Iris pigment epithelial cell (primary cell): ENCODE measurements at regions not wholly inside any gene's neighbourhood (a gene's known extent, or its start where the extent isn't known, plus 50 kb on each side); places are given as distances from the start of the nearest gene placed in this dataset.

Experiments used
- DNase-seq: peaks from one replicate; pipeline ENCODE4 v3.0.0-alpha.2; 2011; ENCODE audit warnings: low read depth

DNA sequence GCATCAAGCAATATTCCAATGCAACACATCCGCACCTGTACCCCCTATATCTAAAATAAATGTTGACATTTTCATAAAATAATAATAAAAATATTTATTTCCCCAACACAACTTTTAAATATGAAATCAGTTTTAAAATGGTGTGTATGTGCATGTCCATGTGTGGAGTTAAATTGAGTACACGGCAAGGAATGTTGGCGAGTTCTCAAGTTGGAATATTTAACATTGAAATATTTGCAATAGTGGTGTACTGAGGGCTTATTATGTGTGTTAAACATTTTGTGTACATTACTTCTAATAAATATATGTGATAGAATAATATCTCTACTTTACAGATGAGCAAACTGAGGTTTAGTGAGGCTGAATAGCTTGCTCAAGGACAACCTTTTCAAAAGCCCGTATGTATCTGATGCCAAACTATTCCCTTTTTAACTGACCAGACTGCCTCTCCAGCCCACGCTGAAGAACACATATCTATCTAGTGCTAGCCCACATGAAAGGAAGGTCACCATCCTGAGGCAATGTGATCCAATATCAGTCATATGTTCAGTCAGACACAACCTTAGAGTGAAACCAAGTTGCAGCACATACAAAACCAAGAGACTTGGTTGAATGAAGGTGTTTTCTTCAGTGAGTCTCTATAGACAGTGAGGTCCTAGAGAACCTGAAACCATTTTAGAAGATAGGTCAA is 192.2 kb upstream of the CDH11 start:
- DNase-seq, result no peak

DNA sequence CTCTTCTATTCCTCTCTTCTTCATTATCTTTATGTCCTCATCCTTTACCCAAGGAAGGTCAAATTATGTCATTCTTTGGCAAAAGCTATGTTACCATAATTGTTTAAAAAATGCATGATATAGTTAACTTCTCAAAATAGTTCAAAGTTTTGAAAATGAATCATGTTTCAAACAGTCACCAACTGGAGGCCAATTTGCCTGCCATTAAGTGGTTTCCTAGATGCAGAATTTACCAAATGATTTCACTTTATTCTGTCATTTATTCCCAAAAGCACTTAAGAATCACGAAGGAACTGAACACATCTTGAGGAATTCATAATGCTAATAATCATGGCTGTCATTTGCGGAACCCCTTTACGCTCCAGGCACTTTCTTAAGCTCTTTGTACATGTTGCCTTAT is 190.9 kb upstream of the CDH11 start:
- peak; percentile 72 for DNase-seq

DNA sequence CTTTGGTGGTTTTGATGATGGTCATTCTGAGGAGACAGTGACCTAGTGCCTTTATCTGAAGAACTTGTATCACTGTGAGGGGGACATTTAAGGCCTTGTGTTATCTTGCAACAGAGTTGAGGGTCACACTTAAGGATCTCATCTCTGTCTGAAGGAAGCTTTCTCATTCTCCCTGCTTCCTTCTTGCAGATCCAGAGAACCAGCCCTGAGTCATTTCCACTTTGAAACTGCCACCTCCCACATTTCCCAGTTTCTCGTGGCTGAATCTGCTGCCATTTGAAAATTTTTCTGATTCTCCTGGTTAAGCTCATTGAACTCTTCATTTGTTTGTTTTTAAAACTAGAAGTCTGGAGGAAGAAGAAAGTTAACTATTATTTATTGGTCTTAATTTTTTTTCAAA is 190.2 kb upstream of the CDH11 start:
- DNase-seq, result peak; percentile 50

DNA sequence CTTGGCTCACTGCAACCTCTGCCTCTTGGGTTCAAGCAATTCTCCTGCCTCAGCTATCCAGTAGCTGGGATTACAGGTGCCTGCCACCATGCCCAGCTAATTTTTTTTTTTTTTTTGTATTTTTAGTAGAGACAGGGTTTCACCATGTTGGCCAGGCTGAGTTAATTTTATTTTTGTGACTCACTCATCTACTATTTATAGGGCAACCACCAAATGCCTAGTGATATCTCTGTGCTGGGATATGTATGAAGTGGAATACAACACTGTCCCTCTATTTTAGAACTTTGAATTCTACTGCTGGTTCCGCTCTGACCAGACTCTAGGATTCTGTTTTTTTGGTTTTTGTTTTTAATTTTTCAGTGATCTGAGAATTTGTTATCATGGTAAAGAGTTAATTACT is 188.6 kb upstream of the CDH11 start:
- DNase-seq, result peak; percentile 38

DNA sequence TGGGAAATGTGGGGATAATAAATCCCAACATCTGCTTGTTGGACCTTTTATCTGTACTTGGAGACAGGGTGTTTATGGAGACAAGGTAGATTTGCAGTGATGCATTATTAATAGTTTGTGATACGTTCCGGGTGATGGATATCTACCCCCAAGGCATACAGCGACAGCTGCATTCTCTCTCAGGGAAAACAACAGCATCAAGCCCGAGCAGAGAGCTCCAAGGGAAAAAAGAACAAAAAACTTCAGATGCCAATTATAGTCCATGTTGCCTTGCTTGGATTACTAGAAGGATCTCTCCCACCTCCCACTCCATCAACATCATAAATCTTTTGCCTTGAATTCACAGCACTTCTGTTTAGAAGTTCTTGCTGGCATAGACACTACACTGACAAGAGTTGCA is 187.5 kb upstream of the CDH11 start:
- DNase-seq, result no peak

DNA sequence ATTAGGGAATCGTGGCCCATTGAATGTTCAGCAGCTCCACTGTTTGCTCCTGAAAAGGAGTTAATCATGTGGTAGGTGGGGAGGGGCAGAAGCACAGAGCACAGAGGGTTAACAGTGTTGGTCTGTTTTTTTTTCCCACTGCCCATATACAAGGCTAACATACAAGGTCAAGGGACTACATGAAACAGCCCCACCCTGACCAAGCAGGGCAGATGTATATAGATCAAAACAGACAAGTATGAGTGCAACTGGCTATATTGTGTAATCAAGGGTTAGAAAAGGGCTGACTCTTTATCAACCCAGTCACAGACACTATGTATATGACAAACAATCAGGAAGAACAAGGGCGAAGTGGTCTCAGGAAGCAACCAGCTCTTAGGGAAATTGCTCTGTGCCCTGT is 186.6 kb upstream of the CDH11 start:
- no peak for DNase-seq

DNA sequence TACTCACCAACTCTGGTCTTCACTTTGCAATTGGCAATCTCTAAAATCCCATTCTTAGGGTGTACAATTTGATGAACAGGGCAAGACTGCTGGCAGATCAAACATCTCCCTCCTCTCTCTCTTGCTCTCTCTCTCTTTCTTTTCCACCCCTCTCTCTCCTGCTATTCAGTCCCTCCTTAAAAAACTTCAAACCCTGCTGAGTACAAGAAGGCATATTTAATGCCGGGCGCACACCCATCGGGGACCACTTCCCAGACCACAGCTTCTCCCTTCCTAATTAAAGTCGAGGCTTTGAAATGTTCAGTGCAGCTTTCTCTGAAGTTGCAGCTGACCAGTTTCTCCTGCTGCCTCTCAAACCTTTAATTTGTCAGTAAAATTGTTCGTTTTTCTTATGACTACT is 185.4 kb upstream of the CDH11 start:
- DNase-seq, result no peak

DNA sequence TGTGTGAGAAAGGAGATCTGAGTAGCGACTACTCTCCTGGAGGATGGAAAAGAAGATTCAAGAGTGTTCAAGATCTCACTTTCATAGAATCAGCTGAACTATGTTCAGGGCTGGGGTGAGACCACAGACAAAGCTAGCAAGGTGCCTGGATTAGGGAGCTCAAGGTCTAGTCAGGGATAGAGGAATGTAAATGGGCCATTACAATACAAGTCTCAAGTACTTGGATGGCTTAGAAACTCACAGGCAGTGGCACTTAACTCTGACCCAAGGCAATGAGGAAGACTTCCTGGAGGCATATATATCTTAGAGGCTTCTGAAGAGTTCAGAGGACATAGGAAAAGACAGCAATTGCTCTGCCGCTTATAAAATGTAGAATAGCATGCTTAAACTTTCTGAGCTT is 184.9 kb upstream of the CDH11 start:
- no peak for DNase-seq

DNA sequence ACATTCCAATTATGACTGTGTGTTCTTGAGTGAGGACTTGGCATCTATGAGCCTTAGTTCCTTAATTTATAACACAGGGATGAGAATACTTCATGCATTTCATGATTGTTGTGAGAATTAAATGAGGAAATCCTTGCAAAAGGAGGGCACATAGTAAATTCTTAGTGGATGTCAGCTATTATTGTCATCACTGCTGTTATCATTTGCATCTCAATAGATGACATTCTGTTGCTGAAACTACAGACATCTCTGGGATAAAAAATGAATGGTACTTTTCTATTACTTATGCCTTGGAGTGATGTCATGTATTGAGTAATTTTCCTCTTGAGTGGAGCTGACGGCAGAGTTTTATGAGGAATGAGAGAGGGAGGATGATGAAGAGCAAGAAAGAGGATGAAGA is 184.4 kb upstream of the CDH11 start:
- no peak for DNase-seq

DNA sequence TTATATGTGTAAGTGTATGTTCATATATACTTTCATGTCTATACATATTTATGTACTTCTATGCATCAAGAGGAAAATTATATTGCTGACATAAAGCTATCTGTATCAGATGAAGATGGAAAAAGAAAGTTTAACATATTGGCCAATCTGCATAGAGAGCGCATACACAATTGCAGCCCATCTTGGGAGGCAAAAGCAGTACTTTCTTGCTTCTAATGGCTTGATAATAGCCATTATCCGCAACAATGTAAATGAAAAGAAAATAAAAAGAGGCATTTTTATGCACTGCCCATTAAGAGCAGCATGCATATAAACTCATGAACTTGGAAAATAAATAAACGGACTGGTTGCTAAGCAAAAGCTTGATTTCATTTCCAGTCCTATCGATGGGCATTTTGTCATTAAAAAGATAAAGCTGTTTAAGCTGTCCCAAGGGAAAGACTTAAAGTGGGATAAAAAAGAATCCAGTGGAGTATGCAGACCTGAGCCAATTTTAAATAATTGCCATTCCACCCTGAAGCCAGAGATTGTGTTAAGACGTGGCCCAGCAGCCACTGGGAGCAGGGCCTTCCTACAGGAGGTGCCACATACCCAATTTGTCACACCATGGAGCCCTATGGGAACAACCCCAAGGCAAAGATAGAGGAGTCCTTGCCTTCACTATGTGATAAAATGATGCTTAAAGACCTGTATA is 183.6 kb upstream of the CDH11 start:
- DNase-seq, result no peak

DNA sequence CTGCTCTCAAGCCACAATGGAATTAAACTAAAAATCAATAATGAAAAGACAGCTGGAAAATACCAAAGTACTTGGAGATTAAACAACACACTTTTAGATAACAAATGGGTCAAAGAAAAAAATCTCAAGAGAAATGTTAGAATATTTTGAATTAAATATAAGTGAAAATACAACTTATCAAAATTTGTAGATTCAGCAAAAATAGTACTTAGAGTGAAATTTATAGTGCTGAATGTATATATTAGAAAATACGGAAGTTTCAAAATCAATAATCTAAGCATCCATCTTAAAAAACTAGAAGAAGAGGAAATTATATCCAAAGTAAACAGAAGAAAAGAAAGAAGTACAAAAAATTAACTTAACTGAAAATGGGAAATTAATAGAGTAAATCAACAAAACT is 179.2 kb upstream of the CDH11 start:
- no peak for DNase-seq

DNA sequence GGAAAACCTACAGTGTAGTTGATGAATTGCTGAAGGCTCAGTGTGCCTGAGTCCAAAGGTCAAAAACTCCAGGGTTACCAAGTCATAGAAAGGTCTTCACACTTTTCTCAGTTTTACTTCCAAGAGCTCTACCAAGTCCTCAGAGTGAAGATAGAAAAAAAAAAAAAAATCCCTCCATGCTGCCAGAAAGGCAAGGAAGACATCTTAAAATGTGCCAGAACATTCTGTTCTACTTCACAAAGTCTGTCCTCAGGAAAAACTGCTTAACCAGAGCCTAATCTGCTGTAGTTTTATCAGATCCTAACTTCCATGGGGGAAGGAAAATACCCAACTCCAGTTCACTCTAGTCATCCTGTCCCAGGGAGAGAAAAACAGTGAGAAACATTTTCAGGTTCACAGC is 175.6 kb upstream of the CDH11 start:
- no peak for DNase-seq

DNA sequence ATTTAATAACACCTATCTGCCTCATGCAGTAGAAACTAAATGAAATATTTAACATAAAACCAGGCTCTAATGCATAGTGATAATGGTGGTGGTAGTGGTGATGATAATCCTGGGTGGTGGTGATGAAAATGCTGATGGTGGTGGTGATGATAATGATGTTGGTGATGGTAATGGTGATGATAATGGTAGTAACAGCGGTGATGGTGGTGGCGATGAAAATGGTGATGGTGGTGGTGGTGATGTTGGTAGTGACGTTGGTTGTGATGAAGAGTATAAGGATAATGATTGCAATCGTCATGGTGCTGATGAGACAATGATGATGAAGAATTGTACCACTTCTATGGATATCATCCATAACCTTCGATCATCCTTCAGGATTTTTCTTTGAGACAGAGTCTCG is 173.7 kb upstream of the CDH11 start:
- no peak for DNase-seq

DNA sequence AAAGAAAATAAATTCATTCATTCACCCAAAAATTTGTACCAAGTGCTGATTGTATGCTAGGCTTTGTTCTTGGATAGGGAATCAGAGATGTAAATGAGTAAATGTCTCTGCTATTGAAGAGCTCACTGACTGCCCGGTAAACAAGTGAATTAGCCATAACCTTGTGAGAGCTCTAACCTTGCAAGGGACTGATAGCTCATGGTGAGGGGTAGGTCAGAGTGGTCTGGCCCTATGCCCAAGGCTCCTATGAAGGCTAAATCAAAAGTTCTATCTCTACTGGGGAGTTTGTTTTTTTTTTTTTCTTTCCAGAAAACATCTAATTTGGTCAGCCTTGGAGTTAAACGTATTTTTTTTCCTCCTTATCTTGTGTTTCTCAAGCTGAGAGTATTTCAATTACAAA is 172.8 kb upstream of the CDH11 start:
- DNase-seq, result no peak

DNA sequence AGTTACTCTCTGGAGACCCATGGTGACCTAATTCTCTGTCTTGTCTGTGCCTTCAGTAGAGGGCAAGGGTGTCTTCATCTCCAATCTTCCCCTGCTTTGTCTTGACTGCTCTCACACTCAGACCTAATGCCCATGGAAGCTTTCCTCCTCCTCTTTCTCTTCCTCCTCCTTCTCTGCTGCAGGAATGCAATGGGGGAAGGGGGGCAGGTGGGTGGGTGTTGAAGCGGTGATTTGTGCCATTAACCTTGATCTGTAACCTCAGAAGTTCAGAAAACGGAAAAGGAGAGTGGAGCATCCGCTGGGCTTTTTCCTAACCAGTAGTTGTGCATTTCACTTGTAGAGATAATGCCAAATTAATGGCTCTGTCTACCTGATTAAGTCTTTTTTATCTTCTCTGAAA is 172.3 kb upstream of the CDH11 start:
- DNase-seq, result no peak

DNA sequence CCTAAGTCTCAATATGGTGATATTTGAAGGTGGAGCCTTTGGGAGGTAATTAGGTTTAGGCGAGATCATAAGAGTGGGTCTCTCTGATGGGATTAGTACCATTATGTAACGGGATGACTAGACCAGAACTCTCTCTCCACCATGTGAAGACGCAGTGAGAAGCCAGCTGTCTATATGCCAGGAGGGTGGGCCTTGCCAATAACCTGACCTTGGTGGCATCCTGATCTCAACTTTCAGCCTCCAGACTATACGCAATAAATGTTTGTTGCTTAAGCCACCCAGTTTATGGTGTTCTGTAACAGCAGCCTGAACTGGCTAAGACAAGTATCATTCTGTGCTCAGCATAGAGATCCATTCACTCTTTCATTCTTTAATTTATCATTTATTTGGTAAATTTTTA is 167.2 kb upstream of the CDH11 start:
- DNase-seq, result no peak

DNA sequence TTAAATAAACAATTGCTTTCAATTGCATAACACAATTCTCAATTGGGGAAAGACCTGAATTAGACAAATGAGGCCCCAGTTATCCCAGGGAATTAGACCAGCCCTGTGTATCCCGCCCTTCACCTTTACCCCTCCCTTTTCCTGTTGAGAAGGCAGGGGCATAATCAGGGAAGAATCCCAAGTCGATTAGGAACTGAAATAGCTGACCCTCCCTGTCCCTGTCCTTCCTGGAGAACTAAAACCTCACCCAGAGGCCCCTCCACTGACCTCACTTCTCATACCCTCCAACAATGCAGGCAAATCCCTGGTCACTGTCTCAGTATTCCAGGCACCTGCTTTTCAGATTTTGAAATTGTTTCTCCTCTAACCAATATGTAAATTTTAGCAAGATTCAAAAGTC is 165.4 kb upstream of the CDH11 start:
- DNase-seq, result no peak

DNA sequence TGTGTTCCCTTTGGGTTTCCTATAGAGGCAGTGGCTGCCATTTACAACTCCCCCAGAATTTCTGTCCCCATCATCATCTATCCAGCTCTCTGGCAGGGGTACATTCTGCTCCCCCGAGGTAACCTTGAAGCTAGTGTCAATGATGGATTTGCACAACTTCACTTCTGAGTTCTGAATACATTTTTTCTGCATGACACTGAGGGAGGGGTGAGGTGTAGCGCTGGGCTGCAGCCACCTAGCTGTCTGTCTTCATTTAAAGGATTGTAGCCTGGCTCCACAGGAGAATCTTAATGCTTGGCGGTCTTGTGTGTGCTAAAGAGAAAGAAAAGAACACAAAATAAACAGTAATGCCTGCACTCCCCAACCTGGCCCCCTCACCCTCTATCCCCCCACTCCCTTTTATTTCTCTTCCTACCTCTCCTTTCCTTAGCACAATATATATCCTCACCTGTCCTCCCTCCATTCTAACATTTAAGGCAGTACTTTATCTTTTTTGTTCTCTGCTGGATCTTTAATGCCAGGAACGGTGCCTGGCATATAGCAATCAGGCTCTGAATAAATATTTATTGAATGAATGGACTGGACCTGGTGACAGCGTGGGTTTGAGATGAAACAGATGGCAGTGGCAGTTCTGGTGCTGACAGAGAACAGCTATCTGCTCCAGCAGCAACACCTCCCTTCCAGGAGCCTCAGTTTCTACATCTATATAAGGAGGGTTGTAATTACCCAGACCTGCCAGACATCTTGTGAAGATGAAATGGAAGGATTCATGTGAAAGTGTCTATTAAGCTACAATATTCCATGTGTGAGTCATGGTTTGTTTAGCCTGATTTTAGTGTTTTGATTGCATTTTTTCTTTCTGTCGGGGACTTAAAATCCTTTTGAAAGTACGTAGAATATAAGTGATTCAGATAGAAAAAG is 163.5 kb upstream of the CDH11 start:
- DNase-seq, result peak; percentile 84

DNA sequence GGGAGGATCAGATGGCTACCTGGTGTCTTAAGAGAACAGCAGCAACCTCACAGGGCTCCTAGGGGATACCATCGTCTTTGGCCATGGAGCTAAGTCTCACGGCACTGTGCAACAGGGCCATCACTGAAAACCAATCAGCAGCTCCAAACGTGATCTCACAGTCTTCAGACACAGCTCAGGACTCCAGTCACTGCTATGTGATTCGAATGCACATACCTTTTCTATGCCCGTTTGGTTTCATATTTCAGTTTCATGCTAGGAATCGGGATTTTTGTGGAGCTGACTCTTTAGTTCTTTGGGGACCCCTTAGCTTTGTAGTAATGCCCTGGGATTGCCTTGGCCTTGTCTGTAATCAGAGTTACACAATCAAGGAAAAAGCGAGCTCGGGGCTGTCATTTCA is 162.8 kb upstream of the CDH11 start:
- DNase-seq, result peak; percentile 50

DNA sequence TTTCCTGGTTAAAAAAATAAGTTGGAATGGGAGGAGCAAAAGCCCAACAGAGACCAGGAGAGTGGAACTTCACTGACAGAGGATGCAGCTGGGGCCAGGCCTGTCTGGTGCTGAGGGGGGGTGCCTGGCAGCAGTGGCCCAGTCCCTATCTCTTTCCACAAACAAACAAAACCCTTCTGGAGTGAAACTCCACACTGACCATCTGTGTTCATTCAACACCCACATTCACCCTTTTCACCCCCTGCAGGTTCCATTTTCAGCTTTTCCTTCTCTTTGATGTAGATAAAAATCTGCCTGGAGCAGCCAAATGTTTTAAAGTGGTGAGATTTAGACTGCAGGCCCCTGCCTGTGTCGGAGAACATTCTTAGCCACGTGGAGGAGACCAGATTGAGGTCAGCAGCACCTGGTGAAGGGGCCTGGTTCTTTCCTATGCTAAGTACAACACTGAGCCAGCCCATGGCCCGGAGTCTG is 161.4 kb upstream of the CDH11 start:
- no peak for DNase-seq

DNA sequence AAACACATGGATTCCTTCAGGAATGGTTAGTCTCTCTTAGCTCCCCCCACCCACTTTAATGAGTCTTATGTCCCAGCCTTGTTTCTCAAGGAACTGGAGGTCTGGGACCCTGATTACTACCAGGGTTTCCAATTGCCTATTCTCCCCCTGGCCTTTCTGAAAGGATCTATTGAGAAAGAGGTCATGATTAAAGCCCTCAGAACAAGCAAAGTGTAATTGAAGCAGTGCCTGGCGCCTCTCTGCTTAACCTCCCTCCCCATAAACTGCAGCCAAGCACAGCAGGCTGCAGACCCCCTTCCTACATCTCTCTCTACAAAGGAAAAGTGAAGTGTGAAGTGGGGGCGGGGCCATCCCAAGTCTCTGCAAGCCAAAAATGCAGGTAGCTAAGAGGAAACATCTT is 159.7 kb upstream of the CDH11 start:
- DNase-seq, result no peak

DNA sequence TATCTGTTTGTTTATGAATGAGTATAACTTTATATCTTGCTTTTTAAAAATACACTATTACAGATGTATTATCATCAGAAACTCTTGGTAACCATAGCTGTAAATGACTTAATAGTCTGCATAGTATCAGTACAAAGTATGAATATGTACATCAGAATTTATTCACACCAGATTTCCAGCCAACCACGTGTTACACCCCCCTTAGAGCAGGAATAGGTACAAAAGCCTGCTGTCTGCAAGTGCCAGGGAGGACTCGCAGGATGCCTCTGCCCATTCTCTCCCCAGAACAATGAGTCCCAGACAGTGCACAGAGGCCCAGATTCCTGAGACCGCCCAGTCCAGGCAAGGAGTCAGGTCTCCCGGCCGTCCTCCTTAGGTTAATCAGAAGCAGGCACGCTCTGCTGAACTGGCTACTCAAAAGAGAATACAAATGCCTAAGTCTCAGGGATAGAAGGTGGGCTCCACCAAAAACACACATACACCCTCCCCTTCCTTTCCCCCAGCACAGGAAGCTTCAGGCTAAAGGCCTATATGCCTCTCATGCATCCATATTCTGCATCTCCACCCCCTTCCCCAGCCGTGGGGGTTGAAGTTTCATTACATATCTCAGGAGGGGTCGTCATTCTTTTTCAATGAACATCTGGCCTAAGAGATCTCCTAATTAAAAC is 159.1 kb upstream of the CDH11 start:
- DNase-seq, result no peak
